HCT116 (cell line): ENCODE measurements at regions not wholly inside any gene's neighbourhood (a gene's known extent, or its start where the extent isn't known, plus 50 kb on each side); places are given as distances from the start of the nearest gene placed in this dataset.

ENCODE experiments used
- ATAC-seq: fragments of 200-7000 bp; cut with Tn5 transposase; 2 replicates; pipeline ENCODE4 v1.9.1; 2020; ENCODE audit warnings: mild to moderate bottlenecking, moderate library complexity
- BruUV-seq: library from RNA; stranded (reverse); fragments of 400-500 nt; replicated peaks from 2 replicates; lab custom pipeline; 2021; lab: Mats Ljungman, UMichigan
- CTCF ChIA-PET: fragments of 300-600 bp; sonication (Branson Sonifier 250); formaldehyde crosslinking; loops from one replicate; lab custom pipeline; 2021; ENCODE audit warnings: antibody characterized with exemption; lab: Charles Lee
- POLR2A ChIA-PET: fragments of 300-600, 350-600 bp; sonication (Branson Sonifier 250); formaldehyde crosslinking; loops from one replicate; lab custom pipeline; 2021; ENCODE audit warnings: antibody characterized with exemption; lab: Charles Lee
- RAD21 ChIA-PET, 2 experiments: fragments of 300-600 bp; sonication (Branson Sonifier 250); formaldehyde crosslinking; loops; one replicate each; lab custom pipeline; 2023; ENCODE audit warnings: low total read pairs in 2 of 2; ENCODE audit not compliant: uncharacterized antibody in 2 of 2, unreplicated experiment in 2 of 2, low non-redundant PET in 1 of 2; lab: Charles Lee
- DNase-seq: peaks from one replicate; pipeline ENCODE4 v3.0.0-alpha.2; 2010; ENCODE audit warnings: low read depth, low spot score
- H2AFZ ChIP-seq: fragments of 200-600 bp; shearing (Covaris generic), sonication (generic); 2 replicates; pipeline ENCODE4 v1.6.1; 2017; ENCODE audit warnings: low read depth, mixed run types, mixed read lengths, antibody characterized with exemption, low read length; ENCODE audit not compliant: poor library complexity, severe bottlenecking
- H3K27ac ChIP-seq: 2 replicates; pipeline ENCODE4 v1.5.1; 2012; ENCODE audit warnings: low read depth, low read length
- H3K27me3 ChIP-seq: fragments of 200-600 bp; sonication (generic); 2 replicates; pipeline ENCODE4 v1.6.1; 2016; ENCODE audit warnings: mixed run types, low read length, mixed read lengths; ENCODE audit not compliant: insufficient read depth
- H3K36me3 ChIP-seq, 2 experiments: fragments of 200-500 bp in 1 of 2; fragments of 200-600 bp in 1 of 2; sonication (Bioruptor generic) in 1 of 2; sonication (generic) in 1 of 2; 2 replicates each; pipeline versions ENCODE4 v1.5.1 to v1.6.1; 2014 to 2016; ENCODE audit warnings: low read length in 2 of 2, inconsistent platforms in 1 of 2, mixed read lengths in 1 of 2, mixed run types in 1 of 2; ENCODE audit not compliant: insufficient read depth in 2 of 2, control insufficient read depth in 1 of 2
- H3K4me1 ChIP-seq, 2 experiments: fragments of 200-600 bp in 1 of 2; sonication (generic) in 1 of 2; 2 replicates each; pipeline versions ENCODE4 v1.5.1 to v1.6.1; 2012 to 2017; ENCODE audit warnings: low read length in 2 of 2, inconsistent platforms in 1 of 2, mild to moderate bottlenecking in 1 of 2, mixed read lengths in 1 of 2, mixed run types in 1 of 2, moderate library complexity in 1 of 2; ENCODE audit not compliant: insufficient read depth in 2 of 2, control insufficient read depth in 1 of 2
- H3K4me2 ChIP-seq: fragments of 200-600 bp; sonication (generic); 2 replicates; pipeline ENCODE4 v1.6.1; 2017; ENCODE audit warnings: mixed run types, low read length, mixed read lengths
- H3K4me3 ChIP-seq, 2 experiments: fragments of 200-600 bp in 1 of 2; sonication (generic) in 1 of 2; replicated peaks in 1 of 2; 2 replicates each; pipeline ENCODE4 v1.5.1; 2011 to 2016; ENCODE audit warnings: low read length in 2 of 2, control low read depth in 1 of 2, low read depth in 1 of 2, mild to moderate bottlenecking in 1 of 2, mixed read lengths in 1 of 2, mixed run types in 1 of 2
- H3K79me2 ChIP-seq: fragments of 200-600 bp; sonication (generic); 2 replicates; pipeline ENCODE4 v1.6.1; 2017; ENCODE audit warnings: mild to moderate bottlenecking, mixed run types, low read length, moderate library complexity, mixed read lengths; ENCODE audit not compliant: insufficient read depth
- H3K9ac ChIP-seq: fragments of 200-600 bp; sonication (generic); 2 replicates; pipeline ENCODE4 v1.6.1; 2016; ENCODE audit warnings: low read length, mixed read lengths
- H3K9me2 ChIP-seq: fragments of 200-600 bp; sonication (generic), shearing (Covaris generic); 2 replicates; pipeline ENCODE4 v1.6.1; 2017; ENCODE audit warnings: mixed run types, mild to moderate bottlenecking, moderate library complexity; ENCODE audit not compliant: insufficient read depth
- H3K9me3 ChIP-seq, 2 experiments: fragments of 200-500 bp in 1 of 2; fragments of 200-600 bp in 1 of 2; sonication (Bioruptor generic) in 1 of 2; sonication (generic) in 1 of 2; 2 replicates each; pipeline ENCODE4 v1.6.1; 2014 to 2017; ENCODE audit warnings: low read length in 2 of 2, mixed read lengths in 2 of 2, inconsistent platforms in 1 of 2, low read depth in 1 of 2, mild to moderate bottlenecking in 1 of 2, mixed run types in 1 of 2, moderate library complexity in 1 of 2; ENCODE audit not compliant: control insufficient read depth in 1 of 2, insufficient read depth in 1 of 2
- H4K20me1 ChIP-seq: fragments of 200-600 bp; sonication (generic), shearing (Covaris generic); 2 replicates; pipeline ENCODE4 v1.6.1; 2017; ENCODE audit warnings: mixed run types, mild to moderate bottlenecking, moderate library complexity; ENCODE audit not compliant: insufficient read depth
- ATF3 ChIP-seq: IDR thresholded peaks from 2 replicates; pipeline ENCODE4 v1.6.1; 2012
- CBX3 ChIP-seq: IDR thresholded peaks from 2 replicates; pipeline ENCODE4 v1.6.1; 2012; ENCODE audit warnings: low read depth
- EGR1 ChIP-seq: IDR thresholded peaks from 2 replicates; pipeline ENCODE4 v1.6.1; 2012; ENCODE audit warnings: low read depth
- FOSL1 ChIP-seq: IDR thresholded peaks from 2 replicates; pipeline ENCODE4 v1.6.1; 2012; ENCODE audit warnings: low read depth
- MAX ChIP-seq: IDR thresholded peaks from 2 replicates; pipeline ENCODE4 v1.6.1; 2012
- POLR2A ChIP-seq: IDR thresholded peaks from 2 replicates; pipeline ENCODE4 v1.7.0; 2011; ENCODE audit warnings: borderline replicate concordance; ENCODE audit not compliant: insufficient read depth, insufficient read length; ENCODE audit errors: extremely low read depth
- RAD21 ChIP-seq: IDR thresholded peaks from 2 replicates; pipeline ENCODE4 v1.6.1; 2012; ENCODE audit warnings: low read depth, mild to moderate bottlenecking
- REST ChIP-seq: IDR thresholded peaks from 2 replicates; pipeline ENCODE4 v1.6.1; 2012; ENCODE audit warnings: low read depth
- TCF7L2 ChIP-seq: IDR thresholded peaks from 2 replicates; pipeline ENCODE4 v1.7.0; 2011; ENCODE audit warnings: borderline replicate concordance, inconsistent platforms; ENCODE audit not compliant: insufficient read depth, insufficient read length; ENCODE audit errors: extremely low read depth
- YY1 ChIP-seq: IDR thresholded peaks from 2 replicates; pipeline ENCODE4 v1.6.1; 2011; ENCODE audit warnings: low read length, low read depth, moderate library complexity, mild to moderate bottlenecking; ENCODE audit not compliant: insufficient replicate concordance; ENCODE audit errors: extremely low read depth
- ZBTB33 ChIP-seq: IDR thresholded peaks from 2 replicates; pipeline ENCODE4 v1.6.1; 2011; ENCODE audit warnings: mild to moderate bottlenecking, low read length, moderate library complexity; ENCODE audit not compliant: insufficient replicate concordance; ENCODE audit errors: extremely low read depth
- ZFX ChIP-seq: fragments of 450-650 bp; IDR thresholded peaks from 2 replicates; pipeline ENCODE4 v1.6.1; 2017
- intact Hi-C: fragments of 100-400 bp; cut with micrococcal nuclease; formaldehyde crosslinking; loops from 2 replicates; pipeline ENCODE4 v1.10.0; 2022

- TF ChIP-seq ZBTB33 = no peak
Observed at GRCh38 chr3:147582642-147583041, 173.5 kb downstream of the ZIC1 start (continued).

GRCh38 chr3:147589016-147589415 lies 179.9 kb downstream of the ZIC1 start:
- no peaks in the 10 kb centered on the region for H3K4me1 ChIP-seq
- no peak overlapping the region for H3K27ac ChIP-seq
- H3K9ac ChIP-seq = no peak overlapping the region
- H3K4me2 ChIP-seq = no peak overlapping the region
- H3K4me3 ChIP-seq = no peak overlapping the region
- H3K79me2 ChIP-seq = no peaks in the 10 kb centered on the region
- ChIA-PET CTCF (interaction anchor here (1.6 kb wide), 1 partner anchor 28 kb away, joined by 5 read pairs; no protein-coding TSS in a partner anchor), POLR2A (no interaction called here), RAD21 (no interaction called here)
- H3K36me3 ChIP-seq = no peaks in the 10 kb centered on the region
- no peak for DNase-seq
- no peak overlapping the region for H2AFZ ChIP-seq
- TF ChIP-seq POLR2A = no peak
- TF ChIP-seq ZFX = no peak
- TF ChIP-seq REST = no peak
- no peak for TF ChIP-seq EGR1
- TF ChIP-seq YY1 = no peak
- TF ChIP-seq FOSL1 = no peak
- TF ChIP-seq RAD21 = no peak
- TF ChIP-seq TCF7L2 = no peak
- TF ChIP-seq MAX = no peak
- no peak for TF ChIP-seq ATF3
- no peak for TF ChIP-seq CBX3
- H3K27me3 ChIP-seq = no peaks in the 10 kb centered on the region
- no peak for ATAC-seq
- no peaks in the 10 kb centered on the region for H3K9me2 ChIP-seq
- BruUV-seq = no TSS peak
- intact Hi-C loops = no loop called here
- H4K20me1 ChIP-seq = no peaks in the 10 kb centered on the region
- H3K9me3 ChIP-seq = no peaks in the 10 kb centered on the region
